AG10803 (cell line): ENCODE measurements at regions not wholly inside any gene's neighbourhood (a gene's known extent, or its start where the extent isn't known, plus 50 kb on each side); places are given as distances from the start of the nearest gene placed in this dataset.

ENCODE experiments used
- DNase-seq: peaks from one replicate; pipeline ENCODE4 v3.0.0; 2010; ENCODE audit warnings: low read depth
- H3K4me3 ChIP-seq: 2 replicates; pipeline ENCODE4 v1.5.1; 2011; ENCODE audit warnings: mild to moderate bottlenecking, low read length, control low read depth
- CTCF ChIP-seq: conservative IDR thresholded peaks from 2 replicates; pipeline ENCODE4 v1.5.1; 2011; ENCODE audit warnings: mild to moderate bottlenecking, low read length, control low read depth, inconsistent platforms

- TF ChIP-seq CTCF = no peak
- DNase-seq = no peak
- no peak overlapping the region for H3K4me3 ChIP-seq
Measured at GRCh38 chr13:106961651-106962050, 393.7 kb upstream of the ARGLU1 start.

GRCh38 chr13:106961216-106961615 is 393.3 kb upstream of the ARGLU1 start:
- H3K4me3 ChIP-seq = no peak overlapping the region
- DNase-seq = no peak
- no peak for TF ChIP-seq CTCF

- H3K4me3 ChIP-seq = no peak overlapping the region
- TF ChIP-seq CTCF = no peak
- DNase-seq = no peak
Measured at GRCh38 chr13:106958621-106959048, 390.7 kb upstream of the ARGLU1 start.

GRCh38 chr13:106942563-106942962 is 374.6 kb upstream of the ARGLU1 start:
- no peak for DNase-seq
- TF ChIP-seq CTCF = no peak

GRCh38 chr13:106941779-106942178 is 373.8 kb upstream of the ARGLU1 start:
- no peak for TF ChIP-seq CTCF
- no peak for DNase-seq
- no peak overlapping the region for H3K4me3 ChIP-seq

More at GRCh38 chr13:106942563-106942962, 374.6 kb upstream of the ARGLU1 start:
- no peak overlapping the region for H3K4me3 ChIP-seq

- DNase-seq = no peak
- H3K4me3 ChIP-seq = no peak overlapping the region
- TF ChIP-seq CTCF = no peak
Measured at GRCh38 chr13:106927421-106927820, 359.5 kb upstream of the ARGLU1 start.

- no peak for DNase-seq
- no peak for TF ChIP-seq CTCF
- H3K4me3 ChIP-seq = no peak overlapping the region
Measured at GRCh38 chr13:106922384-106922783, 354.4 kb upstream of the ARGLU1 start.
